ENCODE measurements at regions not wholly inside any gene's neighbourhood (a gene's known extent, or its start where the extent isn't known, plus 50 kb on each side); places are given as distances from the start of the nearest gene placed in this dataset.

- no peak overlapping the region for H3K4me3 ChIP-seq (ENCODE audit: low read length in 3 of 3)
- H3K9ac ChIP-seq (ENCODE audit: low read length in 3 of 3) = no peak overlapping the region
- no peaks in the 10 kb centered on the region for H3K36me3 ChIP-seq (ENCODE audit: control insufficient read depth in 2 of 3, insufficient read depth in 3 of 3, low read length in 3 of 3)
- DNase-seq (no peak), FAIRE-seq (no peak)
- H3K27ac ChIP-seq (ENCODE audit: low read depth in 2 of 2, low read length in 2 of 2) = no peak overlapping the region
- H3K9me3 ChIP-seq (ENCODE audit: control insufficient read depth in 2 of 3, insufficient read depth in 1 of 3, low read length in 3 of 3) = no peaks in the 10 kb centered on the region
- H3K27me3 ChIP-seq (ENCODE audit: control insufficient read depth, insufficient read depth, low read length) = no peaks in the 10 kb centered on the region
- TF ChIP-seq, protein P1, sequence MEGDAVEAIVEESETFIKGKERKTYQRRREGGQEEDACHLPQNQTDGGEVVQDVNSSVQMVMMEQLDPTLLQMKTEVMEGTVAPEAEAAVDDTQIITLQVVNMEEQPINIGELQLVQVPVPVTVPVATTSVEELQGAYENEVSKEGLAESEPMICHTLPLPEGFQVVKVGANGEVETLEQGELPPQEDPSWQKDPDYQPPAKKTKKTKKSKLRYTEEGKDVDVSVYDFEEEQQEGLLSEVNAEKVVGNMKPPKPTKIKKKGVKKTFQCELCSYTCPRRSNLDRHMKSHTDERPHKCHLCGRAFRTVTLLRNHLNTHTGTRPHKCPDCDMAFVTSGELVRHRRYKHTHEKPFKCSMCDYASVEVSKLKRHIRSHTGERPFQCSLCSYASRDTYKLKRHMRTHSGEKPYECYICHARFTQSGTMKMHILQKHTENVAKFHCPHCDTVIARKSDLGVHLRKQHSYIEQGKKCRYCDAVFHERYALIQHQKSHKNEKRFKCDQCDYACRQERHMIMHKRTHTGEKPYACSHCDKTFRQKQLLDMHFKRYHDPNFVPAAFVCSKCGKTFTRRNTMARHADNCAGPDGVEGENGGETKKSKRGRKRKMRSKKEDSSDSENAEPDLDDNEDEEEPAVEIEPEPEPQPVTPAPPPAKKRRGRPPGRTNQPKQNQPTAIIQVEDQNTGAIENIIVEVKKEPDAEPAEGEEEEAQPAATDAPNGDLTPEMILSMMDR (IDR thresholded peaks at IDR 0.05; ENCODE audit: borderline replicate concordance, extremely low read depth, insufficient read depth) = no peak
- no peaks in the 10 kb centered on the region for H3K4me1 ChIP-seq (ENCODE audit: control insufficient read depth in 2 of 3, insufficient read depth in 2 of 3, low read depth in 1 of 3, low read length in 3 of 3)
- intact Hi-C loops (cut with DNase I) = no loop called here
Observed at GRCh38 chr3:1591327-1592028, 498.7 kb downstream of the CNTN6 start.

DNA sequence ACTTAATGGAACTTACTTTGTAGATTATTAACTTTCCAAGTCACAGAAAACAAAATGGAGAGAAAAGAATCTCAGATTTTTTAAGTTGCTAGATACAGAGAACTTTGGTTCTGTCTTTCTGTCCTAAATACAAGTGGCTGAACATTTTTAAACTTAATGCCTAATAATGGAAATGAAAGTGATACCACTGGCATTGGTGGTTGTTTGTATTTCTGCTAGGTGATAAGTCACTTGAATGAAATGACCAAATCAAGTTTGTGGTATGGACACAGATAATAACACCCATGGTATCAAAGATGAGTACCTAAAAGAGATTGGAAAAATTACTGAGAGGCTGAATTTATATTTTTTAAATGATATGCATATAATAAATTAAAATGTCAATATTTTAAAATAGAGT is 502.1 kb downstream of the CNTN6 start:
- Histone ChIP-seq H3K9ac (ENCODE audit: low read length in 3 of 3) (no peak overlapping the region), H3K27ac (ENCODE audit: low read depth in 2 of 2, low read length in 2 of 2) (no peak overlapping the region), H3K27me3 (ENCODE audit: control insufficient read depth, insufficient read depth, low read length) (no peaks in the 10 kb centered on the region), H3K9me3 (ENCODE audit: control insufficient read depth in 2 of 3, insufficient read depth in 1 of 3, low read length in 3 of 3) (no peaks in the 10 kb centered on the region), H3K36me3 (ENCODE audit: control insufficient read depth in 2 of 3, insufficient read depth in 3 of 3, low read length in 3 of 3) (no peaks in the 10 kb centered on the region), H3K4me3 (ENCODE audit: low read length in 3 of 3) (no peak overlapping the region), H3K4me1 (ENCODE audit: control insufficient read depth in 2 of 3, insufficient read depth in 2 of 3, low read depth in 1 of 3, low read length in 3 of 3) (no peaks in the 10 kb centered on the region)
- DNase-seq (no peak), FAIRE-seq (no peak)
- TF ChIP-seq, protein P1 (IDR thresholded peaks at IDR 0.05; ENCODE audit: borderline replicate concordance, extremely low read depth, insufficient read depth) = no peak
- intact Hi-C loops (cut with DNase I) = no loop called here

- FAIRE-seq = no peak
- TF ChIP-seq, protein P1 (IDR thresholded peaks at IDR 0.05; ENCODE audit: borderline replicate concordance, extremely low read depth, insufficient read depth) = no peak
- Histone ChIP-seq H3K27ac (ENCODE audit: low read depth in 2 of 2, low read length in 2 of 2) (no peak overlapping the region), H3K4me1 (ENCODE audit: control insufficient read depth in 2 of 3, insufficient read depth in 2 of 3, low read depth in 1 of 3, low read length in 3 of 3) (no peaks in the 10 kb centered on the region), H3K36me3 (ENCODE audit: control insufficient read depth in 2 of 3, insufficient read depth in 3 of 3, low read length in 3 of 3) (no peaks in the 10 kb centered on the region), H3K27me3 (ENCODE audit: control insufficient read depth, insufficient read depth, low read length) (no peaks in the 10 kb centered on the region), H3K4me3 (ENCODE audit: low read length in 3 of 3) (no peak overlapping the region), H3K9me3 (ENCODE audit: control insufficient read depth in 2 of 3, insufficient read depth in 1 of 3, low read length in 3 of 3) (no peaks in the 10 kb centered on the region), H3K9ac (ENCODE audit: low read length in 3 of 3) (no peak overlapping the region)
- intact Hi-C loops (cut with DNase I) = no loop called here
- DNase-seq = peak in 1 of 5 donors; percentile 55
Observed at GRCh38 chr3:1600206-1600605, 498.5 kb upstream of the CNTN4 start.

Data from kidney (tissue), 13 donors.